ENCODE measurements at regions not wholly inside any gene's neighbourhood (a gene's known extent, or its start where the extent isn't known, plus 50 kb on each side); places are given as distances from the start of the nearest gene placed in this dataset.

- TF ChIP-seq POLR2A (IDR thresholded peaks at IDR 0.05): no peak
- TF ChIP-seq, protein P1, sequence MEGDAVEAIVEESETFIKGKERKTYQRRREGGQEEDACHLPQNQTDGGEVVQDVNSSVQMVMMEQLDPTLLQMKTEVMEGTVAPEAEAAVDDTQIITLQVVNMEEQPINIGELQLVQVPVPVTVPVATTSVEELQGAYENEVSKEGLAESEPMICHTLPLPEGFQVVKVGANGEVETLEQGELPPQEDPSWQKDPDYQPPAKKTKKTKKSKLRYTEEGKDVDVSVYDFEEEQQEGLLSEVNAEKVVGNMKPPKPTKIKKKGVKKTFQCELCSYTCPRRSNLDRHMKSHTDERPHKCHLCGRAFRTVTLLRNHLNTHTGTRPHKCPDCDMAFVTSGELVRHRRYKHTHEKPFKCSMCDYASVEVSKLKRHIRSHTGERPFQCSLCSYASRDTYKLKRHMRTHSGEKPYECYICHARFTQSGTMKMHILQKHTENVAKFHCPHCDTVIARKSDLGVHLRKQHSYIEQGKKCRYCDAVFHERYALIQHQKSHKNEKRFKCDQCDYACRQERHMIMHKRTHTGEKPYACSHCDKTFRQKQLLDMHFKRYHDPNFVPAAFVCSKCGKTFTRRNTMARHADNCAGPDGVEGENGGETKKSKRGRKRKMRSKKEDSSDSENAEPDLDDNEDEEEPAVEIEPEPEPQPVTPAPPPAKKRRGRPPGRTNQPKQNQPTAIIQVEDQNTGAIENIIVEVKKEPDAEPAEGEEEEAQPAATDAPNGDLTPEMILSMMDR (IDR thresholded peaks at IDR 0.05): no peak
These were observed 511.5 kb upstream of the RAB6C start for GRCh38 chr2:129467941-129468340.

All from gastroesophageal sphincter (tissue), 3 donors.